Mesenchymal stem cell (in vitro differentiated cells and primary cell): ENCODE measurements at regions not wholly inside any gene's neighbourhood (a gene's known extent, or its start where the extent isn't known, plus 50 kb on each side); places are given as distances from the start of the nearest gene placed in this dataset.

Experiments used
- DNase-seq: peaks from one replicate; pipeline ENCODE4 v3.0.0-alpha.2; 2013
- H2AFZ ChIP-seq: one replicate; pipeline ENCODE4 v1.6.1; 2013; ENCODE audit warnings: low read depth, mild to moderate bottlenecking, control low read depth, inconsistent platforms, low read length, moderate library complexity
- H2AK5ac ChIP-seq: 2 replicates; pipeline ENCODE4 v1.6.1; 2013; ENCODE audit warnings: low read length, moderate library complexity, mild to moderate bottlenecking, inconsistent platforms; ENCODE audit not compliant: severe bottlenecking
- H2BK120ac ChIP-seq: one replicate; pipeline ENCODE4 v1.6.1; 2013; ENCODE audit warnings: low read depth, mild to moderate bottlenecking, inconsistent platforms, low read length, moderate library complexity
- H2BK12ac ChIP-seq, 2 experiments: one replicate each; pipeline ENCODE4 v1.6.1; 2013; ENCODE audit warnings: inconsistent platforms in 2 of 2, low read length in 2 of 2, mild to moderate bottlenecking in 2 of 2, moderate library complexity in 2 of 2, control low read depth in 1 of 2
- H2BK15ac ChIP-seq: one replicate; pipeline ENCODE4 v1.6.1; 2013; ENCODE audit warnings: mild to moderate bottlenecking, low read depth, inconsistent platforms; ENCODE audit not compliant: poor library complexity, severe bottlenecking
- H2BK5ac ChIP-seq: 2 replicates; pipeline ENCODE4 v1.6.1; 2013; ENCODE audit warnings: low read depth, mild to moderate bottlenecking, low read length, control low read depth, inconsistent platforms; ENCODE audit not compliant: poor library complexity, severe bottlenecking
- H3K14ac ChIP-seq, 2 experiments: one replicate each; pipeline ENCODE4 v1.6.1; 2013; ENCODE audit warnings: inconsistent platforms in 2 of 2, low read length in 2 of 2, control low read depth in 1 of 2, mild to moderate bottlenecking in 1 of 2, moderate library complexity in 1 of 2
- H3K18ac ChIP-seq, 2 experiments: one replicate each; pipeline ENCODE4 v1.6.1; 2013; ENCODE audit warnings: inconsistent platforms in 2 of 2, low read length in 2 of 2, control low read depth in 1 of 2, low read depth in 1 of 2, mild to moderate bottlenecking in 1 of 2
- H3K23ac ChIP-seq, 2 experiments: one replicate each; pipeline ENCODE4 v1.6.1; 2013; ENCODE audit warnings: inconsistent platforms in 2 of 2, low read length in 2 of 2, mild to moderate bottlenecking in 2 of 2, moderate library complexity in 2 of 2, control low read depth in 1 of 2
- H3K27ac ChIP-seq: 2 replicates; pipeline ENCODE4 v1.5.1; 2013; ENCODE audit warnings: mild to moderate bottlenecking, moderate library complexity, low read length, control low read depth, inconsistent platforms; ENCODE audit not compliant: poor library complexity, severe bottlenecking
- H3K27me3 ChIP-seq, 2 experiments: 2 replicates each; pipeline versions ENCODE4 v1.6.1 to v1.7.0; 2013; ENCODE audit warnings: low read length in 2 of 2, mild to moderate bottlenecking in 2 of 2, moderate library complexity in 2 of 2, control low read depth in 1 of 2, inconsistent platforms in 1 of 2; ENCODE audit not compliant: control insufficient read depth in 1 of 2, insufficient read depth in 1 of 2
- H3K36me3 ChIP-seq, 2 experiments: 2 replicates each; pipeline versions ENCODE4 v1.6.1 to v1.7.0; 2013; ENCODE audit warnings: low read length in 2 of 2, control low read depth in 1 of 2, inconsistent platforms in 1 of 2, low read depth in 1 of 2, mild to moderate bottlenecking in 1 of 2; ENCODE audit not compliant: insufficient read depth in 2 of 2, control insufficient read depth in 1 of 2
- H3K4ac ChIP-seq, 2 experiments: one replicate each; pipeline ENCODE4 v1.6.1; 2013; ENCODE audit warnings: inconsistent platforms in 2 of 2, low read length in 2 of 2, mild to moderate bottlenecking in 2 of 2, moderate library complexity in 2 of 2, control low read depth in 1 of 2, low read depth in 1 of 2
- H3K4me1 ChIP-seq: 2 replicates; pipeline ENCODE4 v1.6.1; 2013; ENCODE audit warnings: low read depth, low read length, control low read depth; ENCODE audit not compliant: control insufficient read depth, insufficient read depth
- H3K4me2 ChIP-seq: 2 replicates; pipeline ENCODE4 v1.6.1; 2013; ENCODE audit warnings: low read length, mild to moderate bottlenecking, inconsistent platforms; ENCODE audit not compliant: poor library complexity, severe bottlenecking
- H3K4me3 ChIP-seq, 2 experiments: 2 replicates each; pipeline versions ENCODE4 v1.5.1 to v1.7.0; 2013; ENCODE audit warnings: low read length in 2 of 2, mild to moderate bottlenecking in 2 of 2, control low read depth in 1 of 2, low read depth in 1 of 2; ENCODE audit not compliant: insufficient read depth in 1 of 2
- H3K79me1 ChIP-seq: replicated peaks from 2 replicates; pipeline ENCODE4 v1.6.1; 2013; ENCODE audit warnings: mild to moderate bottlenecking, control low read depth, low read length, inconsistent platforms; ENCODE audit not compliant: poor library complexity, severe bottlenecking
- H3K9ac ChIP-seq: 2 replicates; pipeline ENCODE4 v1.7.0; 2013; ENCODE audit warnings: mild to moderate bottlenecking, low read length, moderate library complexity
- H3K9me3 ChIP-seq: 2 replicates; pipeline ENCODE4 v1.7.0; 2013; ENCODE audit warnings: mild to moderate bottlenecking, low read length; ENCODE audit not compliant: control insufficient read depth
- H4K8ac ChIP-seq: one replicate; pipeline ENCODE4 v1.6.1; 2013; ENCODE audit warnings: inconsistent platforms, mild to moderate bottlenecking, low read length, moderate library complexity
- H4K91ac ChIP-seq: one replicate; pipeline ENCODE4 v1.6.1; 2013; ENCODE audit warnings: mild to moderate bottlenecking, low read length, inconsistent platforms
- WGBS: methylation state at CpG from one replicate; pipeline ENCODE4 v1.1.7; 2013; ENCODE audit warnings: mixed read lengths; 5-methylcytosine and 5-hydroxymethylcytosine counted together

- Histone ChIP-seq H2BK15ac (no peak overlapping the region), H2BK5ac (no peak overlapping the region), H4K8ac (no peak overlapping the region), H3K27ac (no peak overlapping the region), H3K14ac (no peak overlapping the region), H2AFZ (no peak overlapping the region), H4K91ac (no peak overlapping the region), H3K4me3 (no peak overlapping the region), H3K4ac (no peak overlapping the region), H3K36me3 (no peaks in the 10 kb centered on the region), H3K9me3 (no peaks in the 10 kb centered on the region), H3K4me2 (no peak overlapping the region), H3K18ac (no peak overlapping the region), H3K79me1 (no peaks in the 10 kb centered on the region), H2AK5ac (no peak overlapping the region), H2BK12ac (no peak overlapping the region), H2BK120ac (no peak overlapping the region), H3K27me3 (peaks cover 0 to 8% of the 10 kb centered on the region in 2 experiments), H3K23ac (no peak overlapping the region), H3K4me1 (no peaks in the 10 kb centered on the region), H3K9ac (no peak overlapping the region)
- DNase-seq = no peak
- WGBS = 70% methylated on average over 4 of the region's 6 CpGs
Observed at GRCh38 chr1:181383695-181384094, 99.6 kb upstream of the CACNA1E start.

GRCh38 chr1:181386340-181386739, 97.0 kb upstream of the CACNA1E start:
- Histone ChIP-seq H3K18ac (no peak overlapping the region), H3K9me3 (no peaks in the 10 kb centered on the region)

GRCh38 chr1:181386951-181387350, 96.4 kb upstream of the CACNA1E start:
- H3K9ac ChIP-seq = no peak overlapping the region
- H3K4ac ChIP-seq = no peak overlapping the region
- H3K4me2 ChIP-seq = no peak overlapping the region
- no peak overlapping the region for H3K14ac ChIP-seq
- no peaks in the 10 kb centered on the region for H3K79me1 ChIP-seq
- H2AFZ ChIP-seq = no peak overlapping the region
- no peaks in the 10 kb centered on the region for H3K36me3 ChIP-seq
- H4K91ac ChIP-seq = no peak overlapping the region
- H2BK15ac ChIP-seq = no peak overlapping the region
- H2AK5ac ChIP-seq = no peak overlapping the region
- no peak overlapping the region for H3K27ac ChIP-seq
- no peaks in the 10 kb centered on the region for H3K4me1 ChIP-seq
- no peak overlapping the region for H2BK12ac ChIP-seq
- no peak overlapping the region for H3K23ac ChIP-seq
- no peak overlapping the region for H2BK5ac ChIP-seq
- H3K9me3 ChIP-seq = no peaks in the 10 kb centered on the region
- DNase-seq = no peak
- 55% methylated on average over 5 of the region's 6 CpGs for WGBS
- H3K4me3 ChIP-seq = no peak overlapping the region
- H2BK120ac ChIP-seq = no peak overlapping the region
- H4K8ac ChIP-seq = no peak overlapping the region
- H3K18ac ChIP-seq = no peak overlapping the region
- H3K27me3 ChIP-seq = peaks cover 0 to 36% of the 10 kb centered on the region in 2 experiments

More at GRCh38 chr1:181386340-181386739, 97.0 kb upstream of the CACNA1E start:
- H2AFZ ChIP-seq = no peak overlapping the region
- no peak overlapping the region for H2BK120ac ChIP-seq
- H2AK5ac ChIP-seq = no peak overlapping the region
- H3K4me1 ChIP-seq = no peaks in the 10 kb centered on the region
- no peak overlapping the region for H4K91ac ChIP-seq
- H2BK5ac ChIP-seq = no peak overlapping the region
- H4K8ac ChIP-seq = no peak overlapping the region
- H3K23ac ChIP-seq = no peak overlapping the region
- H3K4me2 ChIP-seq = no peak overlapping the region
- no peak for DNase-seq
- H3K14ac ChIP-seq = no peak overlapping the region
- no peak overlapping the region for H2BK15ac ChIP-seq
- WGBS = 70% methylated on average over 1 of the region's 2 CpGs
- peaks cover 0 to 30% of the 10 kb centered on the region in 2 experiments for H3K27me3 ChIP-seq
- H3K36me3 ChIP-seq = no peaks in the 10 kb centered on the region
- no peak overlapping the region for H2BK12ac ChIP-seq
- H3K27ac ChIP-seq = no peak overlapping the region
- H3K9ac ChIP-seq = no peak overlapping the region
- H3K4me3 ChIP-seq = no peak overlapping the region
- no peak overlapping the region for H3K4ac ChIP-seq
- H3K79me1 ChIP-seq = no peaks in the 10 kb centered on the region

GRCh38 chr1:181387702-181388101, 95.6 kb upstream of the CACNA1E start:
- H3K4me3 ChIP-seq = no peak overlapping the region
- H3K27ac ChIP-seq = no peak overlapping the region
- H2BK12ac ChIP-seq = no peak overlapping the region
- no peak overlapping the region for H2AK5ac ChIP-seq
- no peaks in the 10 kb centered on the region for H3K79me1 ChIP-seq
- no peak overlapping the region for H3K9ac ChIP-seq
- no peak overlapping the region for H2BK15ac ChIP-seq
- H3K4me1 ChIP-seq = no peaks in the 10 kb centered on the region
- no peak overlapping the region for H2AFZ ChIP-seq
- H3K27me3 ChIP-seq = peaks cover 0 to 37% of the 10 kb centered on the region in 2 experiments
- H2BK120ac ChIP-seq = no peak overlapping the region
- H3K23ac ChIP-seq = no peak overlapping the region
- H3K4me2 ChIP-seq = no peak overlapping the region
- no peaks in the 10 kb centered on the region for H3K9me3 ChIP-seq
- H4K91ac ChIP-seq = no peak overlapping the region
- 84% methylated on average over 4 of the region's 4 CpGs for WGBS
- H2BK5ac ChIP-seq = no peak overlapping the region
- no peaks in the 10 kb centered on the region for H3K36me3 ChIP-seq
- H3K14ac ChIP-seq = no peak overlapping the region
- no peak overlapping the region for H4K8ac ChIP-seq
- H3K4ac ChIP-seq = no peak overlapping the region
- H3K18ac ChIP-seq = no peak overlapping the region
- DNase-seq = no peak
